Breast epithelium (tissue), 3 donors: ENCODE measurements at regions not wholly inside any gene's neighbourhood (a gene's known extent, or its start where the extent isn't known, plus 50 kb on each side); places are given as distances from the start of the nearest gene placed in this dataset.

Experiments used
- POLR2AphosphoS5 ChIP-seq, 3 donors: sonication (generic); formaldehyde crosslinking; IDR thresholded peaks; one replicate each; pipeline ENCODE4 v1.6.1; 2017; ENCODE audit warnings: antibody characterized with exemption in 3 of 3
- TF ChIP-seq, protein P1 (sequence below), 3 donors: fragments of 450-650 bp; IDR thresholded peaks; one replicate each; pipeline ENCODE4 v1.5.1; 2016 to 2017; ENCODE audit warnings: antibody characterized with exemption in 3 of 3, mild to moderate bottlenecking in 3 of 3, moderate library complexity in 3 of 3

DNA sequence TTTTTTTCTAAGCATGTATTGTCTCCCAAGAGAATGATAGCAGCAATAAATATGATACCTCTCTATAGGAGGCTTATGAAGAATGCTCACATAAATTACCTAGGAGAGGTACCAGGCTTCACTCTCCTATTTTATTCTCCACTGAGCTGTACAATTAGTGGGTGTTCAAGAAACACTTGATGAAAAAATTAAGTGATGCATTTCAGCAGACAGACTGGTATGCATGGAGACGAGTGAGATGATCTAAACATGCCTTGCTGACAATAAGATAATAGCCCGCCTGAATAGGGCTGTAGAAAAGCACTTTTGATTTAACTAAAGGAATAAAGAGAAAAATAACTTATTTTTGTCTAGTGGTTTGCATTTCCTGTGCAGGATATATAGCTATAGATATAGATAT, 1449.7 kb downstream of the GATA3 start:
- TF ChIP-seq, protein P1, sequence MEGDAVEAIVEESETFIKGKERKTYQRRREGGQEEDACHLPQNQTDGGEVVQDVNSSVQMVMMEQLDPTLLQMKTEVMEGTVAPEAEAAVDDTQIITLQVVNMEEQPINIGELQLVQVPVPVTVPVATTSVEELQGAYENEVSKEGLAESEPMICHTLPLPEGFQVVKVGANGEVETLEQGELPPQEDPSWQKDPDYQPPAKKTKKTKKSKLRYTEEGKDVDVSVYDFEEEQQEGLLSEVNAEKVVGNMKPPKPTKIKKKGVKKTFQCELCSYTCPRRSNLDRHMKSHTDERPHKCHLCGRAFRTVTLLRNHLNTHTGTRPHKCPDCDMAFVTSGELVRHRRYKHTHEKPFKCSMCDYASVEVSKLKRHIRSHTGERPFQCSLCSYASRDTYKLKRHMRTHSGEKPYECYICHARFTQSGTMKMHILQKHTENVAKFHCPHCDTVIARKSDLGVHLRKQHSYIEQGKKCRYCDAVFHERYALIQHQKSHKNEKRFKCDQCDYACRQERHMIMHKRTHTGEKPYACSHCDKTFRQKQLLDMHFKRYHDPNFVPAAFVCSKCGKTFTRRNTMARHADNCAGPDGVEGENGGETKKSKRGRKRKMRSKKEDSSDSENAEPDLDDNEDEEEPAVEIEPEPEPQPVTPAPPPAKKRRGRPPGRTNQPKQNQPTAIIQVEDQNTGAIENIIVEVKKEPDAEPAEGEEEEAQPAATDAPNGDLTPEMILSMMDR (IDR thresholded peaks at IDR 0.05): no peak
- no peak for TF ChIP-seq POLR2AphosphoS5 (IDR thresholded peaks at IDR 0.05)
